GM12874 (cell line): ENCODE measurements at regions not wholly inside any gene's neighbourhood (a gene's known extent, or its start where the extent isn't known, plus 50 kb on each side); places are given as distances from the start of the nearest gene placed in this dataset.

Experiments
- TF ChIP-seq, protein P1 (sequence below): IDR thresholded peaks from 2 replicates; pipeline ENCODE4 v1.5.1; 2011; ENCODE audit warnings: low read depth, mild to moderate bottlenecking, control low read depth, low read length, moderate library complexity; ENCODE audit not compliant: insufficient read depth

DNA sequence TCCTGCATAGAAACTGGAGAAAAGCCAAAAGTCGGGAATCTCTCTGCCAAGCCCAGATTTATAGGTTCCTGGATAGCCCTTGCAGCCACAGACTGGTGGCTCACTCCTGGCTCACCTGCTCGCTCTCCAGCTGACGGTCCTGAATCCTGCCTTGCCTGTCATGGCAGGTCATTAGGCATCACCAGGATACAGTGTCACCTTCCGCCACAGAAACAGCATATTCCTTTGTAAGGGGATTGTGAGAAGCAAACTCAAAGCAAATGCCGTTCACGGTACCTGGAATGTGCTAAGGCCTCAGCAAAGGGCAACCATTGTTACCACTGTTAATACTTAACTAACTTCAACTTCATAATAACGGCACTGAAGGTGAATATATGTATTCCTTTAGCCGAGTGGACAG lies 57.1 kb upstream of the GPR45 start:
- TF ChIP-seq, protein P1, sequence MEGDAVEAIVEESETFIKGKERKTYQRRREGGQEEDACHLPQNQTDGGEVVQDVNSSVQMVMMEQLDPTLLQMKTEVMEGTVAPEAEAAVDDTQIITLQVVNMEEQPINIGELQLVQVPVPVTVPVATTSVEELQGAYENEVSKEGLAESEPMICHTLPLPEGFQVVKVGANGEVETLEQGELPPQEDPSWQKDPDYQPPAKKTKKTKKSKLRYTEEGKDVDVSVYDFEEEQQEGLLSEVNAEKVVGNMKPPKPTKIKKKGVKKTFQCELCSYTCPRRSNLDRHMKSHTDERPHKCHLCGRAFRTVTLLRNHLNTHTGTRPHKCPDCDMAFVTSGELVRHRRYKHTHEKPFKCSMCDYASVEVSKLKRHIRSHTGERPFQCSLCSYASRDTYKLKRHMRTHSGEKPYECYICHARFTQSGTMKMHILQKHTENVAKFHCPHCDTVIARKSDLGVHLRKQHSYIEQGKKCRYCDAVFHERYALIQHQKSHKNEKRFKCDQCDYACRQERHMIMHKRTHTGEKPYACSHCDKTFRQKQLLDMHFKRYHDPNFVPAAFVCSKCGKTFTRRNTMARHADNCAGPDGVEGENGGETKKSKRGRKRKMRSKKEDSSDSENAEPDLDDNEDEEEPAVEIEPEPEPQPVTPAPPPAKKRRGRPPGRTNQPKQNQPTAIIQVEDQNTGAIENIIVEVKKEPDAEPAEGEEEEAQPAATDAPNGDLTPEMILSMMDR: no peak

DNA sequence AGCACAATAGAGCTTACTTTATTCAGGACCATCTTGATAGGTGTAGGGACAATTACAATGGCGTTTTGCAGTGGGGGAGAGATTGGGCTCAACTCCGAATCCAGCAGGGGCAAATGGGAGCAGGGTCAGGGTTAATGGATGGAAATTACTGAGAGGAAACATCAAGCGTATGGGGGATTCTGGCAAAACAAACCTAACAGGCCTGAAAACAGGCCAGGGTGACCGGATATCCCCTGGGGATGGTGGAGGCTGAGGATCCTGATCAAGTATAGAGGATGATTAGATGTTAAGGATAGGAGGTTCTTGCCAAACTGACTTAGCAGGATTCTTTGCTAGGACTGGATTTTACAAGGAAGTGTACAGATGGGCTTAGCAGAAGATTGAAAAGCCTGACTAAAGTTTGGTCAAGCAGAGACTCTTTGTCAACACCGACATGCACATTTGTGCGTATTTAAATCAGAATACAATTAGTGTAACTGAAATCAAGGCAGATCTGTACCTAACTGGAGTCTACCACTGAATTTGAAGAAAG lies 54.5 kb upstream of the GPR45 start:
- TF ChIP-seq, protein P1: no peak

DNA sequence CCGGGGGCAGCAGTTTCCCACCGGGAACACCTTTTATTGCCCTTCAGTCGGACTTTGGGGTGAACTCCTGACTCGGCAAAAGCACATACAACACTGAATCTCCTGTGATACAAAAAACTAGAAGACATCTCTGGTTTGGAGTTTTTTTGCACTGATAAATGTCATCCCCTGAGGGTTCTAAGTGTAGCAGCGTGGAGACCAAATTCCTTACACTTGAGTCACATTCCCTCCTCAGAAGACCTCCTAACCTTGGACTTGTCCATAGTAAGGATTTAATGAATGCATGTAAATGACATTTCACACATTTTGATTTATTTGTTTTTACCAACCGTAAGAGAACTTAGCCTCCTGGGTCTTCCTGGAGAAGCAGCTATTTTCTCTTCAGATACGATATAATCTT lies 54.0 kb upstream of the GPR45 start:
- TF ChIP-seq, protein P1: no peak

DNA sequence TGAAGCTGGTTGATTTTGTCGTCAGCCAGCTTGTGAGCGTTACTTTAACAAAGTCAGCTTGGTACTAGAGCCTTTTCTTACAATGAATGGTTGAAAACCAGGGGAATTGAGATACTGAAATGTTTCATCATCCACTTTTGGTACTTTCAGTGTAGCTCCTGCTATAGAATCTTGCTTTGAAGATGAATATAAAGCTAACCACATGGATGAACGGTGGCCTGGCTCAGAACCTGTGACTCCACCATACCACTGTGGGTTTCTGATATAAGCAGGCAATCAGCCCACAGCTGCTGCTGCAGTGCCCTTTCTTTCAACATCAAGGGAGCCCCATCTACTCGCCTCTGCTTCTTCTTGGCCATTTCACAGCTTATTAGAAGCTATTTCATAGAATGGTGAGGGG lies 53.2 kb upstream of the GPR45 start:
- TF ChIP-seq, protein P1: no peak
